ENCODE measurements at regions not wholly inside any gene's neighbourhood (a gene's known extent, or its start where the extent isn't known, plus 50 kb on each side); places are given as distances from the start of the nearest gene placed in this dataset.
"Not testable (repeated sequence)": the region's sequence is repeated elsewhere in the genome, so short reads cannot be mapped to it uniquely, and the experiment has no call there.

- H3K4me1 Mint-ChIP-seq (ENCODE audit: low read depth); H3K27ac Mint-ChIP-seq; DNase-seq (ENCODE audit: low spot score); H3K27me3 Mint-ChIP-seq (ENCODE audit: low read depth); H3K36me3 Mint-ChIP-seq (ENCODE audit: low read depth); H3K4me3 Mint-ChIP-seq: not testable (repeated sequence)
- peaks cover 30% of the 10 kb centered on the region for H3K9me3 Mint-ChIP-seq
Observed at GRCh38 chr14:48259876-48260275, 584.5 kb upstream of the MDGA2 start.

DNA sequence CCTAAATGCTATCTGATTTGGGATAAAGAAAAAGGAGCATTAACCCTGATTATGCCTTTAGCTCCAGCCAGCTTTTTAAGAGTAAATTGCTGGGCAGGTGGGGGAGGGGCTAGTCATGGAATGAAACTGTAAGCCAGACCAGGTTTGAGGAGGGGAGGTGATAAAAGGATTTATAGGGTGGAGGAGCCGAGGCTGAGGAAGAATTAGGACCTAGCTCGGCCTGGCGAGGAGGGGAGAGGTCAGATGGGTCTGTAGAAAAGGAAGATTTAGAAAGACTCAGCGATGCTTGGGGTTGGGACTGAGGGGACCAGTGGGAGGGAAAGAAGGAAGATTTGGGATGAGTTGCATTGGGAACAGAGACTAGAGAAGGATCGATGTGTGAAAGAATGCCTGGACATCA lies 583.8 kb upstream of the MDGA2 start:
- not testable (repeated sequence) for H3K27ac Mint-ChIP-seq; H3K4me1 Mint-ChIP-seq (ENCODE audit: low read depth); H3K4me3 Mint-ChIP-seq; H3K27me3 Mint-ChIP-seq (ENCODE audit: low read depth); H3K36me3 Mint-ChIP-seq (ENCODE audit: low read depth); DNase-seq (ENCODE audit: low spot score)
- H3K9me3 Mint-ChIP-seq = peaks cover 30% of the 10 kb centered on the region

GRCh38 chr14:48258703-48259102 lies 583.3 kb upstream of the MDGA2 start:
- H3K4me1 Mint-ChIP-seq (ENCODE audit: low read depth); H3K36me3 Mint-ChIP-seq (ENCODE audit: low read depth); H3K27ac Mint-ChIP-seq; DNase-seq (ENCODE audit: low spot score); H3K27me3 Mint-ChIP-seq (ENCODE audit: low read depth); H3K4me3 Mint-ChIP-seq: not testable (repeated sequence)
- peaks cover 30% of the 10 kb centered on the region for H3K9me3 Mint-ChIP-seq

DNA sequence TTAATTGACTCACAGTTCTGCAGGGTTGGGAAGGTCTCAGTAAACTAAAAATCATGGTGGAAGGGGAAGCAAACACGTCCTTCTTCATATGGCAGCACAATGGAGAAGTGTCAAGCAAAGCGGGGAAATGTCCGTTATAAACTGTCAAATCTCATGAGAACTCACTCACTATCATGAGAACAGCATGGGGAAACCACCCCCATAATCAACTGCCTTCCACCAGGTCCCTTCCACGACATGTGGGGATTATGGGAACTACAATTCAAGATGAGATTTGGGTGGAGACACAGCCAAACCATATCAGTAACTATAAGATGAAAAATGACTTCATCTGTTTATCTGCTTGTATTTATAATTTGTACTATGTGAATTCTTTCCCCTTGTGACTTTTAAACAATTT lies 577.6 kb upstream of the MDGA2 start:
- Mint-ChIP-seq H3K27ac (no peak overlapping the region), H3K4me3 (no peak overlapping the region), H3K9me3 (peaks cover 8% of the 10 kb centered on the region), H3K4me1 (ENCODE audit: low read depth) (no peaks in the 10 kb centered on the region), H3K27me3 (ENCODE audit: low read depth) (no peaks in the 10 kb centered on the region), H3K36me3 (ENCODE audit: low read depth) (no peaks in the 10 kb centered on the region)
- DNase-seq (ENCODE audit: low spot score) = no peak

- no peak for DNase-seq (ENCODE audit: low spot score)
- H3K27me3 Mint-ChIP-seq (ENCODE audit: low read depth) = no peaks in the 10 kb centered on the region
- no peak overlapping the region for H3K4me3 Mint-ChIP-seq
- no peaks in the 10 kb centered on the region for H3K36me3 Mint-ChIP-seq (ENCODE audit: low read depth)
- peaks cover 8% of the 10 kb centered on the region for H3K9me3 Mint-ChIP-seq
- no peaks in the 10 kb centered on the region for H3K4me1 Mint-ChIP-seq (ENCODE audit: low read depth)
- H3K27ac Mint-ChIP-seq = no peak overlapping the region
Observed at GRCh38 chr14:48251290-48251689, 575.9 kb upstream of the MDGA2 start.

- Mint-ChIP-seq H3K27me3 (ENCODE audit: low read depth) (no peaks in the 10 kb centered on the region), H3K4me1 (ENCODE audit: low read depth) (no peaks in the 10 kb centered on the region), H3K9me3 (peaks cover 8% of the 10 kb centered on the region), H3K27ac (no peak overlapping the region), H3K4me3 (no peak overlapping the region), H3K36me3 (ENCODE audit: low read depth) (no peaks in the 10 kb centered on the region)
- DNase-seq (ENCODE audit: low spot score) = no peak
Observed at GRCh38 chr14:48250575-48250974, 575.2 kb upstream of the MDGA2 start.

DNA sequence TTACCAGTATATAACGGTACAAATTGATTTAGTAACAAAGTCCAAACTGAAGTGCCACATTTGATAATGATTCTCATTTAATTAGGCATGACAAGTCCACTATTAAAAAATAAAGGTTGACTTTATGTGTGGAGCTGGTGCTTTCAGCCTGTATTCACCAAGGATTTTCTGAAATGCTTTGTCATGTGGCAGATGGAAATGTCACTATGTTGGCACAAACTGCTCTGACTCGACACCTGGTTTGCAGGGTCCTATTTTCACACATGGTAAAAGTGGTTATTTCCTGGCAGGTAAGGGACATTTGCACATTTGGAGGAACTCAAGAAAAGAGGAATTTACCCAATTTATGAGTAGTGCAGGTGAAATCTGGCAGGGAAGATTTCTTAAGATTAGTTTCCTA lies 572.6 kb upstream of the MDGA2 start:
- no peak for DNase-seq (ENCODE audit: low spot score)
- Mint-ChIP-seq H3K4me3 (no peak overlapping the region), H3K9me3 (peaks cover 9% of the 10 kb centered on the region), H3K27me3 (ENCODE audit: low read depth) (no peaks in the 10 kb centered on the region), H3K36me3 (ENCODE audit: low read depth) (no peaks in the 10 kb centered on the region), H3K27ac (no peak overlapping the region), H3K4me1 (ENCODE audit: low read depth) (no peaks in the 10 kb centered on the region)

GRCh38 chr14:48243900-48244299 lies 568.5 kb upstream of the MDGA2 start:
- no peaks in the 10 kb centered on the region for H3K27me3 Mint-ChIP-seq (ENCODE audit: low read depth)
- H3K4me1 Mint-ChIP-seq (ENCODE audit: low read depth) = no peaks in the 10 kb centered on the region
- DNase-seq (ENCODE audit: low spot score) = no peak
- no peaks in the 10 kb centered on the region for H3K36me3 Mint-ChIP-seq (ENCODE audit: low read depth)
- no peak overlapping the region for H3K4me3 Mint-ChIP-seq
- H3K9me3 Mint-ChIP-seq = peaks cover 4% of the 10 kb centered on the region
- no peak overlapping the region for H3K27ac Mint-ChIP-seq

DNA sequence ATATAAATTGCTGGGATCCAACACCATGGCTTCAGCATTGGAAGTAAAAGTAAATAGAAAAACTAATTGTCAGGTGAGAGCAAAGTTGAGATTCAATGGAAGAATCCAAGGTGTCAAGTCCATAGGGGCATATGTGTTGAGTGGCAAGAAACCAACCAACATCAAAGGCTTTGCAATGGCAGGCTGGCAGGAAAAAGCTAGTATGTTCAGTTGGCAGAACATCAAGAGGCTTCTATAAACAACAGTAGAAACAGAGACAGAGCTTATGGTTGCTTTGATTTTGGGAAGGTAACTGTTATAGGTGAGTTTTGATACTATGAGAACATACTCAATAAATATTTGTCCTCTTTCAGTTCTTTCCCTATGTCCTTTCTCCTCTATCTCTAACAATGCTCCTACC lies 553.7 kb upstream of the MDGA2 start:
- Mint-ChIP-seq H3K4me3 (no peak overlapping the region), H3K36me3 (ENCODE audit: low read depth) (no peaks in the 10 kb centered on the region), H3K9me3 (peaks cover 16% of the 10 kb centered on the region), H3K4me1 (ENCODE audit: low read depth) (no peaks in the 10 kb centered on the region), H3K27ac (no peak overlapping the region), H3K27me3 (ENCODE audit: low read depth) (no peaks in the 10 kb centered on the region)
- DNase-seq (ENCODE audit: low spot score) = no peak

DNA sequence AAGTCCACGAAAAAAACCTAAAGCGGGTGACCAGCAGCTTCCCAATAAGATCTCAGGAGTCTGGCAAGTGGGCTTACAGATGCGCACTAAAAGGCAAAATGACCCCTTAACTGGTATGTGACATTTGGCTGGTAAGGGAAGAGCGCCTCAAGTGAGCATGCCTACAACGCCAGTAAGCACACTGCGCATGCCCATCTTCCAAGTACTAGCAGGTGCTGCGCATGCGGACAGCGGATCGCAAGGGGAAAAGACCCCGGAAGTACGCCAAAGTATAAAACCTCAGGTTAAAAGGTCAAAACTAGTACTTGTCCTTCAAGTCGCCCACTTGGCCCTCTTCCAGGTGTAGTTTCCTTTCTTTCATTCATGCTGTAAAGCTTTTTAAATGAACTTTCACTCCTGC lies 518.5 kb upstream of the MDGA2 start:
- no peaks in the 10 kb centered on the region for H3K27me3 Mint-ChIP-seq (ENCODE audit: low read depth)
- no peak for DNase-seq (ENCODE audit: low spot score)
- H3K27ac Mint-ChIP-seq = no peak overlapping the region
- H3K9me3 Mint-ChIP-seq = peaks cover 9% of the 10 kb centered on the region
- H3K4me1 Mint-ChIP-seq (ENCODE audit: low read depth) = no peaks in the 10 kb centered on the region
- no peak overlapping the region for H3K4me3 Mint-ChIP-seq
- H3K36me3 Mint-ChIP-seq (ENCODE audit: low read depth) = no peaks in the 10 kb centered on the region

- H3K4me1 Mint-ChIP-seq (ENCODE audit: low read depth); H3K27ac Mint-ChIP-seq; DNase-seq (ENCODE audit: low spot score); H3K36me3 Mint-ChIP-seq (ENCODE audit: low read depth); H3K27me3 Mint-ChIP-seq (ENCODE audit: low read depth); H3K4me3 Mint-ChIP-seq: not testable (repeated sequence)
- H3K9me3 Mint-ChIP-seq = peaks cover 16% of the 10 kb centered on the region
Observed at GRCh38 chr14:48149624-48150023, 474.2 kb upstream of the MDGA2 start.

- Mint-ChIP-seq H3K4me1 (ENCODE audit: low read depth) (no peaks in the 10 kb centered on the region), H3K27me3 (ENCODE audit: low read depth) (no peaks in the 10 kb centered on the region), H3K27ac (no peak overlapping the region), H3K4me3 (no peak overlapping the region), H3K36me3 (ENCODE audit: low read depth) (no peaks in the 10 kb centered on the region), H3K9me3 (peaks cover 10% of the 10 kb centered on the region)
- DNase-seq (ENCODE audit: low spot score) = no peak
Observed at GRCh38 chr14:48140804-48141203, 465.4 kb upstream of the MDGA2 start.

GRCh38 chr14:48129472-48129871 lies 454.1 kb upstream of the MDGA2 start:
- no peaks in the 10 kb centered on the region for H3K36me3 Mint-ChIP-seq (ENCODE audit: low read depth)
- H3K4me1 Mint-ChIP-seq (ENCODE audit: low read depth) = no peaks in the 10 kb centered on the region
- no peaks in the 10 kb centered on the region for H3K27me3 Mint-ChIP-seq (ENCODE audit: low read depth)
- peaks cover 11% of the 10 kb centered on the region for H3K9me3 Mint-ChIP-seq
- H3K4me3 Mint-ChIP-seq = no peak overlapping the region
- DNase-seq (ENCODE audit: low spot score) = no peak
- H3K27ac Mint-ChIP-seq = no peak overlapping the region

DNA sequence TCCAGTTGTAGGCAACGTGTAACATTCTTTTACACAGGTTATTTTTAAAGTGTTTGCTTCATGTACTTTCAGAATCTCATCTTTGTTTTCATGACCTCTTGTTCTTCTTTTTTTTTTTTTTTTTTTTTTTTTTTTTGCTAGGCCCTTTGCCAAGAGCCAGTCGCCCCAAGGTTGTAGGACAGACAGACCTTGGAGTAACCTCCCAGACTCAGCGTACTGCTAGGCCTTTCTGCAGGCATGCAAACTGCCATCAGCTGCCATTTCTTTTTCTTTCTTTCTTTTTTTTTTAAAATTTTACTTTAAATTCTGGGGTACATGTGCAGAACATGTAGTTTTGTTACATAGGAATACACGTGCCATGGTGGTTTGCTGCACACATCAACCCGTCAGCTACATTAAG lies 452.3 kb upstream of the MDGA2 start:
- no peaks in the 10 kb centered on the region for H3K36me3 Mint-ChIP-seq (ENCODE audit: low read depth)
- DNase-seq (ENCODE audit: low spot score) = no peak
- H3K27me3 Mint-ChIP-seq (ENCODE audit: low read depth) = no peaks in the 10 kb centered on the region
- no peak overlapping the region for H3K27ac Mint-ChIP-seq
- peaks cover 6% of the 10 kb centered on the region for H3K9me3 Mint-ChIP-seq
- no peaks in the 10 kb centered on the region for H3K4me1 Mint-ChIP-seq (ENCODE audit: low read depth)
- no peak overlapping the region for H3K4me3 Mint-ChIP-seq

GRCh38 chr14:48125654-48126053 lies 450.2 kb upstream of the MDGA2 start:
- H3K4me1 Mint-ChIP-seq (ENCODE audit: low read depth) = no peaks in the 10 kb centered on the region
- H3K36me3 Mint-ChIP-seq (ENCODE audit: low read depth) = no peaks in the 10 kb centered on the region

More at GRCh38 chr14:48125654-48126053, 450.2 kb upstream of the MDGA2 start:
- no peak for DNase-seq (ENCODE audit: low spot score)
- Mint-ChIP-seq H3K27ac (no peak overlapping the region), H3K4me3 (no peak overlapping the region), H3K9me3 (peaks cover 6% of the 10 kb centered on the region), H3K27me3 (ENCODE audit: low read depth) (no peaks in the 10 kb centered on the region)
